ENCODE measurements at regions not wholly inside any gene's neighbourhood (a gene's known extent, or its start where the extent isn't known, plus 50 kb on each side); places are given as distances from the start of the nearest gene placed in this dataset.
A peak's percentile ranks its signal among the peaks of the same experiment; 100 is the strongest.

DNA sequence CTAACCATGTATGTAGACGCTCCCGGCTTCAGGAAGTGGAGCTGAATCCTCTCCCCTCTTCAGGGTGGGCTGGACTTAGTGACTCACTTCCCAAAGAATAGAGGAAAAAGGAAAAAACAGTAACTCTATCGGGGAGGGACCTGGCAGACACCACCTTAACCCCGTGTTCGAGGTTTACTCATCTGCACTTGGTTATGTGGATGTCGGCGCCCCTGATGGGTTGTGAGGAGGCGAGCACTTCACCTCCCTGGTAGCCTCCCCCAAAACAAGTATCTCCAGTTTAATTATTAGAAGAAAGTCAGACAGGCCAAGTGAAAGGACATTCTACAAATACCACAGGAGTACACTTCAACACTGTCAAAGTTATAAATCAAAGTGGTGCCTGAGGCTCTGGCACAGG lies 559.7 kb downstream of the TCERG1L start:
- TF ChIP-seq GATA2 (IDR thresholded peaks at IDR 0.05; ENCODE audit: low read depth, low read length) (no peak), GATA3 (IDR thresholded peaks at IDR 0.05; ENCODE audit: low read depth, low read length) (no peak)

DNA sequence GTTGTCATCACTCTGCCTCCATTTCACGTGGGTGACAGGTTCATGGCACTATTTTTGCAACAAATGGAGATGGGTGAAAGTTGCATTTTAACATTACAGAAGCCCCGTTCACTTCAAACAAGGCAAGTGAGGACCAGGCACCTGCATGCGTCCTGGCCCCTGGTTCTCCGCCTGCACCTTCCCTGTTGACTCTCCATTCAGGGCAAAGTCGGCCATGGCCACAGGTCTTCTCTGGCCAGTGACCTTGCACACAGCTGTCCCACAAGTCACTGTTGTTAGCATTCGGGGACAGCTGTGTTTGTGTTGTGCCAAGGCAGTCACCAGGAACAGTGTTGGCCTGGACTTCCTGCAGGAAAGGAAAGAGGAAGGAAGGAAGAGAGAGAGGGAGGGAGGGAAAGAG lies 554.9 kb downstream of the TCERG1L start:
- TF ChIP-seq GATA3 (IDR thresholded peaks at IDR 0.05; ENCODE audit: low read depth, low read length) (no peak), GATA2 (IDR thresholded peaks at IDR 0.05; ENCODE audit: low read depth, low read length) (no peak)

DNA sequence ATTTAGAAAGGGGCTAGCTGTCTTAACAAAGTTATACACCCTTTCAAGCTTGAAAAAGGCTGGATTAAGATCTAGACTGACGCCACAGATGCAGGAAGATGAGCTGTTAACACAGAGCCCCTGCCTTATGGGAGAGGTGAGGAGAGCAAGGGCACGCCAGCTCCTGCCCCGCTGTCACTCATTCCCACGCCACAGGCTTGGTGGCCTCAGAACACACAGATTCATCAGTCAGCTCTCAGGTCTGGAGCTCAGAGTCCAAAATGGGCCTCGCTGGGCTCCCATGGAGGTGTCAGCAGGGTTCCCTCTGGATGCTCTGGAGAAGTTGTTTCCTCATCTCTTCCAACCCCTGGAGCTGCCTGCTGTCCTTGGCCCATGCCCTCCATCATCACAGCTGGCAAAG lies 554.2 kb downstream of the TCERG1L start:
- 0 out of 2 replicates have a peak, but pooled peaks have one; percentile 21 for TF ChIP-seq GATA2 (IDR thresholded peaks at IDR 0.05; ENCODE audit: low read depth, low read length)
- no peak for TF ChIP-seq GATA3 (IDR thresholded peaks at IDR 0.05; ENCODE audit: low read depth, low read length)

DNA sequence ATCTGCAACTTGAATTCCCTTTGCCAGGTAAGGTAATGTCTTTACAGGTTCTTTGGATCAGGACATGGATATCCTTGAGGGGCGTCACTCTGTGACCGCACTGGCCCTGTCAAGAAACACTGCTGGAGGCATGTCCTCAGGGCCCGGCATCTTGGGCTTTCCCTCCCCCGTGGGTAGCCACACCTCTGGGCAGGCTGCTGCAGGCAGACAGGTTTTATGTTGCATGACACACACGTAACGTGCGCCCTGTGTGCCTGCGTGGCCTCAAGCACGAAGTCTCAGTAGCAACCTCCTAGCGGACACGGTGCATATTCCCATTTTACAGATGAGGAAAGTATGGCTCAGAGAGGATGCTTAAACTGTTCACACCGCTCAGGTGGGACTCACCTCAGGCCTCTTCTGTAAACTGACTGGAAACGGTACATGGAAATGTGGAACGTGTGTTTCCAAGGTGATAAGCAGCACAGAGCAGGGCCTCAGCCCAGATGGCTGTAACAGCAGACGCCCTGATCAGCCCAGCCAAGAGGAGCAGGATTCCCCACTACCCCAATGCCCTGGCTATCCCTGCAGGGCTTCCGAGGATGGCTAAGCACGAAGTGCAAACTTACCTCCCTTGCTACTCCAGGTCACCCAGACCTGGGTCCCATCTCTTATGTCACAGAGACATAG lies 553.6 kb downstream of the TCERG1L start:
- no peak for TF ChIP-seq GATA2 (IDR thresholded peaks at IDR 0.05; ENCODE audit: low read depth, low read length)
- no peak for TF ChIP-seq GATA3 (IDR thresholded peaks at IDR 0.05; ENCODE audit: low read depth, low read length)

DNA sequence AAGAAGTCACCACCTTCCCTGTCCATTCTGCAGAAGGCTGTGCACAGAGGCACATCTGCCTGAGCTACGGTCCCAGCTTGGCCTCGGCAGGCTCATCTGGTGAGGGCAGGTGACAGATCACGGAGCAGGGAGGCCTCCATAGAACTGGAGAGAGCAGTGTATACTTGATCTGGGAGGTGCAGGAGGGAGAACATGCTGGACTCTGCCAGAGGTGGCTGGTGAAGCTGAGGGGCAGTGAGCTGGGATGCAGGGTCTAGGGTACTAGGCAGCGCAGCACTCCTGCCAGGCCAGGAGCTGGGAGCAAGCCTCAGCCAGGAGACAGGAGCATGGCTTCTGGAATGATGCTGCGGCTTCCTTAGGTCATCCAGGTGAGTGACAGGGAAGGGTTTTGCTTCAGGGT lies 553.0 kb downstream of the TCERG1L start:
- TF ChIP-seq GATA2 (IDR thresholded peaks at IDR 0.05; ENCODE audit: low read depth, low read length) (no peak), GATA3 (IDR thresholded peaks at IDR 0.05; ENCODE audit: low read depth, low read length) (no peak)

DNA sequence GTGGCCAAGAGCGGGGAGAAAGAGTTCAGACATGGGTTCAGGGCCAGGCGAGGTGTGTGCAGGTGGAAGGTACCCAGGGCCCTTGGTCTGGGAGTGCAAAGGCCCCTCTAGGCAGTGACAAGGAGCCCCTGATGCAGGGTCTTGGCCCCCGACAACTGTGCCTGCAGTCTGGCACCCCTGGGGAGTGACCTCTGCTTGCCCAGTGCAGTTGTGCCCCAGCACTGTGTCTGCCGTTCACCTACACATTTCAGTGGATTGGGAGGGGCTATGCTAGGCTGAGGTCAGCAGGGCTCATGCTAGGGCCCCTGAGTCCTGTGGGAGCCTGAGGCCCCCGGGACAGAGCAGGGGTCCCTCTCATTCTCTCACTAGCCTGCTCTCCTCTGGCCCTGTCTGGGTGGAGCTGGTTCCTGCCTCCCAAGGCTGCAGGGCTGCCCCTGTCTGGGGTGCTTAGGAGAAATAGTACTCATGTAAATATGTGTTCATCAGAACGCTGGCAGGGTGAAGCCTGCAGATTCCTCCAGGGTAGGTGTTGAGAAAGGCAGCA lies 550.4 kb downstream of the TCERG1L start:
- TF ChIP-seq GATA2 (IDR thresholded peaks at IDR 0.05; ENCODE audit: low read depth, low read length) (no peak), GATA3 (IDR thresholded peaks at IDR 0.05; ENCODE audit: low read depth, low read length) (no peak)

DNA sequence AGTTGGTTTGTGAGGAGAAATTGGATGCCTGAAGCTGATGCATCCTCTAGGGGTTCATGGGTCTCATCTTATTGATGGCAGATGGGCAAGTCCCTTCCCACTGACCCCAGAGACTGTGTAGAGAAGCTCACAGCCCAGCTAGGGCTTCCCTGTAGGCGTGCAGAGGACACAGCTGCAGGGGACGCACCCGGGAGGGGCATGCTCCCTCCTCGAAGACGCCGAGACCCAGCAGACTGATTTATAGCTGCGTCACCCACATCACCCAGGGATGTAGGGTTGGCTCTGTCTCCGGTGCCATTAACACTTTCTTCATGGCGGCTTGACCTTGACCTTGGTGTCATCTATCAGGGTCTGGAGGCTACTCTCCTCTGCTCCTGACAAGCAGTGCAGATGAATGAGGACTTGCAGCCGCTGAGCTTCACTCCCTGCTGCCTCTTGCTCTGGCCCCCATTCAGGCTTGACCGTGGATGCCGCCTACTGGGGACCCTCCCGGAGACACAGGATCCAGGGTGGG lies 549.7 kb downstream of the TCERG1L start:
- TF ChIP-seq GATA2 (IDR thresholded peaks at IDR 0.05; ENCODE audit: low read depth, low read length) (no peak), GATA3 (IDR thresholded peaks at IDR 0.05; ENCODE audit: low read depth, low read length) (no peak)

DNA sequence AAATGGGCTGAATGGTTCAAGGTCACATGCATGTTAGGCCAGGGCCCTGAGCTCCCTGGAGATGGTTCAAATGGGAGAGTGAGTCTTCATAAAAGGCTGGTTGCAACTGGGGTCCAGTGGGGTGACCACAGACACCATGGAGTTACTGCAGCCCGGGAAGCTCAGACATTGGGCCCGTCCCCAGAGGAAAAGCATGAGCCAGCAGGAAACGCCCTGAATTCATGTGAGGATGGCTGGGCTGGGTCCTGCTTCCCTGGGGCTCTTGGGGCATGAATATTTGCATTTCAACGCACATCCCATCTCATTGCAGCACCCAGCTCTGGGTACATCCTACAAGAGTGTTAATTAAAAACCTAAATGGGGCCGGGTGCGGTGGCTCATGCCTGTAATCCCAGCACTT lies 549.0 kb downstream of the TCERG1L start:
- TF ChIP-seq GATA2 (IDR thresholded peaks at IDR 0.05; ENCODE audit: low read depth, low read length) (no peak), GATA3 (IDR thresholded peaks at IDR 0.05; ENCODE audit: low read depth, low read length) (no peak)

DNA sequence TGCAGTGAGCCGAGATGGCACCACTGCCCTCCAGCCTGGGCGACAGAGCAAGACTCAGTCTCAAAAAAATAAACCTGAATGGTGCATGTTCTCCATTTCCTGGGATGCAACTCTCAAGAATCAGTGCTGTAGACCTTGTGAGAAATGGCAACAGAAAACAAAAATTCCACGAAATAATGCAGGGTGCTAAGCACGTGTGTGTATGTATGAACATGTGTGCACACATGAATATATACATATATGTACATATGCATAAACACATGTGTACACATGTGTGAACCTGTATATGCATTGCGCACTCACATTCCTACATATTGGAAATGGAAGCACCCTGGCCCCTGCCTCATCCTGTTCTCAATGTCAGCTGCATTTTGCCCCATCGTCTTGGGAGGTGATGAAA lies 548.5 kb downstream of the TCERG1L start:
- no peak for TF ChIP-seq GATA3 (IDR thresholded peaks at IDR 0.05; ENCODE audit: low read depth, low read length)
- no peak for TF ChIP-seq GATA2 (IDR thresholded peaks at IDR 0.05; ENCODE audit: low read depth, low read length)

DNA sequence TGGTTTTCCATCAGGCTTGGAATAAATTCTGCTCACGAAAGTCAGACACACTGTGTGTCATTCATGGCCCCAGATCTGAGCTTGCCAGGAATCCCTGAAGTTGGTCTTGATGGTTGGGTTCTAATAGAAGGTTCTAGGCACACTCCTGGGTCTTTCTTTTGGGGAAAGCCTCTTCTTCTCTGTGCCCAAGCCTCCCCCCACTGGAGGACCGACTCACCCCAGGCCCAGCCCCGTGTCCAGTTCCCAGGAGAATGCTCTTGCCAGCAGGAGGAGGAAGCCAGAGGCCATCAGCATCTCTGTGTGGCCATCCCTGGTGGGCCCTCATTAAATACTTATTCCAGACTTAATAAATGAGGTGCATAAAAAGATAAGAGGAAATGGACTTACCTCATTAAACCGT lies 548.0 kb downstream of the TCERG1L start:
- no peak for TF ChIP-seq GATA3 (IDR thresholded peaks at IDR 0.05; ENCODE audit: low read depth, low read length)
- TF ChIP-seq GATA2 (IDR thresholded peaks at IDR 0.05; ENCODE audit: low read depth, low read length): no peak

DNA sequence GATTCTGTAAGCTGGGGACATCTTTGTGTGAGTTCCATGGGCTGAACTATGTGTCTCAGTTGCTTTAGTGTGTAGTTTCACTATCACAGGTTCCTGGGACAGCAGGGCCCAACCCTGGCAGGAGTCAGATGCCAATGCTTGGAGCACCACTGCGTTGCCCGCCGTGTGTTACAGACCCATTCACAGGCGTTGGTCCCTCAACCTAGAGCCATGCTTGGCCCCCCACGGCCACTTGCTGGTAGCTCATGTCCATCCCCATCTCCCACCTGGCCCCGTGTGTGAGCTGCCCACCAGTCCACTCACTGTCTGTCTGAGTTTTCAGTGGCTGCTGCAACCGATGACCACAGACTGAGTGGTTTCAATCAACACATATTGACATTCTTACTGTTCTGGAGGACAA lies 546.9 kb downstream of the TCERG1L start:
- TF ChIP-seq GATA2 (IDR thresholded peaks at IDR 0.05; ENCODE audit: low read depth, low read length) (no peak), GATA3 (IDR thresholded peaks at IDR 0.05; ENCODE audit: low read depth, low read length) (no peak)

DNA sequence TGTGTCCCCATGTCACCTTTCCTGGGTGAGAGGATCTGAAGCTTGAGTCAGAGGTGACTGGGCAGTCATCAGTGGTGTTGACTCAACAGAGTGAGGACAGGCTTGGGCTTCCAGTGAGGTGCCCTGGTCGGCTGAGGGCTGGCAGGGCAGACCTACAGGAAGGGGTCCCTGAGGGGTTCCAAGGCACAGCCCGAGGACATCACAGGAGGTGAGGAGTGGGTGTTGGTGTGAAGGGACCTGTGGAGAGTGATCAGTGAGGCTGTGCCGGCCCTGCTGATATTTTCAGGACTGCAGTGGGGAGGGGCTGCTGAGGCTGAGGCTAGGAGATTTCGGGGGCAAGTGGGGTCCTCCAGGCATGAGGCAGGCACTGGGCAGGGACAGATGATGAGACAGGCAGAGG lies 545.5 kb downstream of the TCERG1L start:
- TF ChIP-seq GATA2 (IDR thresholded peaks at IDR 0.05; ENCODE audit: low read depth, low read length) (no peak), GATA3 (IDR thresholded peaks at IDR 0.05; ENCODE audit: low read depth, low read length) (no peak)

DNA sequence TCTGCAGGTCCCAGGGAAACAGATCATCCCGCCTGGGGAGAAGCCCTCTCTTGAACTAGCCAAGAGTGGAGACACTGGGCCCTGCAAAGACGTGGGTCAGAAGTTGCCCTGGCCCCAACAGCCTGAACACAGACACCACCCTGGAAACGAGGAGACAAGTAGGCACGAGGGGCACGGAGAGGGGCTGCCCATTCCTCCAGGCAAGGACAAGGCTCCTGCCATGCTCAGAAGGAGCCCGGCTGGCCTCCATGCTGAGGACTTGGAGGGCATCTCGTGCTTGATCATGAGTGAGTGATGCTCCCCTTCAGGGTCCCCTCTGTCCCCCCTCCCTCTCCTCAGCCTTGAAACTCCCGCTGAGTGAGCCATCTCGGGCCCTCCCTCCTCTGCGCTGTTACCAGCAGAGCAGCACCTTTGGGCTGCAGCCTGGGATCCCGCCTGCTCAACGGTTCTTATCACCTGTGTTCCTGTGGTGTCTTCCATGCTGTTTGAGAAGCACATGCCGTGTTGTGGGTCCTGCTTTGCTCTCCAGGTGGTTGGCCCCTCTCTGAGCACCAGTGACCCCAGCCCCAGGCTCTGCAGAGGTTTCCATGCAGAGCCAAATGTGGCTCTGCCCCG lies 544.3 kb downstream of the TCERG1L start:
- TF ChIP-seq GATA3 (IDR thresholded peaks at IDR 0.05; ENCODE audit: low read depth, low read length): no peak
- TF ChIP-seq GATA2 (IDR thresholded peaks at IDR 0.05; ENCODE audit: low read depth, low read length): no peak

DNA sequence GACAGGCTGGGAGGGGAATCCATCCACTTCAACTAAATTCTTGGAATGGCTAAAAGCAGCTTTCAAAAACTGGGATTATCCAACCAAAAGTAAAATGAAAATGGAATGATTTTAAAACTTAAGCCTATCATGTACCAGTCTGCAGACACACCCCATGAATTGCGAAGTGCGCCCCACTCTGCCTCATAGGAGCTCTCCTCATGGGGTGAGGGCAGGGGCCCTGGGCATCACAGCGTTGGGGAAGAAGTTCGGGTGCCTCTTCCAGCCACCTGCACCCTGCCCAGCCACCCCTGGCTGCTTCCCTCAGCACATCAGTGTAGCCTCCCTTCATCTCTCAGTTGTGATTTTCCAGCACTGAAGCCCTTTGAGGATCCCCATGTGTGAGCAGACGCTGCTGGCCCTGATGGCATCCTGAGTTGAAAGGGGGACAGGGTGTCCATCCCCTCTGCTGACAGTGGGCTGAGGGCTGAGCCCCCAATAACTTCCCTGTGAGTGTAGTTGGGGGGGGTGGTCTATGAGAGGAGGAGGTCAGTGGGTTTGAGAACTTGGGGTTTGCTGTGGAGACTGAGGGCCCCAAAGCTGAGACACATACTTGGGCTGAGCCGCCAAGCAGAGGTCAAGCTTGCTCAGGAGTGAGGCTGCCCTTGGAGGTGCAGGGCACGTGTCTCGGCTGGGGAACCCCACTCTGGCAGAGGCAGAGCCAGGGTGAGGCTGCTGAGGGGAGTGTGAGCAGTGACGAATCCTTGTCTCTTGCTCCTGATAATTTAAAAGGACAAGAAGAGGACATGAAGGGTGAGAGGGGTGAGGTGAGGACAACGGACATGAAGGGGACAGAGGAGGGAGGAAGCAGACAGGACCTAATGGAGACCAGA lies 542.1 kb downstream of the TCERG1L start:
- TF ChIP-seq GATA3 (IDR thresholded peaks at IDR 0.05; ENCODE audit: low read depth, low read length) (no peak), GATA2 (IDR thresholded peaks at IDR 0.05; ENCODE audit: low read depth, low read length) (no peak)

Measured in SH-SY5Y (cell line).